Gastrocnemius medialis (tissue), 4 donors: ENCODE measurements at regions not wholly inside any gene's neighbourhood (a gene's known extent, or its start where the extent isn't known, plus 50 kb on each side); places are given as distances from the start of the nearest gene placed in this dataset.

Experiments
- CTCF ChIP-seq, 5 experiments: fragments of 450-650 bp in 3 of 5; fragments of 200-600 bp in 2 of 5; sonication (generic) in 2 of 5; IDR thresholded peaks in 4 of 5; conservative IDR thresholded peaks in 1 of 5; 1 replicate in 4 of 5; 2 replicates in 1 of 5; pipeline ENCODE4 v1.5.1; 2016 to 2019; ENCODE audit warnings: antibody characterized with exemption in 5 of 5, mild to moderate bottlenecking in 3 of 5, moderate library complexity in 3 of 5
- POLR2A ChIP-seq, 2 donors: fragments of 450-650 bp; IDR thresholded peaks; one replicate each; pipeline ENCODE4 v1.6.1; 2017; ENCODE audit warnings: antibody characterized with exemption in 2 of 2, mild to moderate bottlenecking in 2 of 2, moderate library complexity in 2 of 2

- TF ChIP-seq POLR2A (IDR thresholded peaks at IDR 0.05) (no peak), CTCF (IDR thresholded peaks at IDR 0.05 in 4 of 5, conservative IDR thresholded peaks at IDR 0.05 in 1 of 5) (no peak)
These were observed 108.5 kb downstream of the PTGS2 start for GRCh38 chr1:186571771-186572170.
